Fibroblast of gingiva (primary cell): ENCODE measurements at regions not wholly inside any gene's neighbourhood (a gene's known extent, or its start where the extent isn't known, plus 50 kb on each side); places are given as distances from the start of the nearest gene placed in this dataset.
"Not testable (repeated sequence)": the region's sequence is repeated elsewhere in the genome, so short reads cannot be mapped to it uniquely, and the experiment has no call there.

Experiments
- DNase-seq: peaks from one replicate; pipeline ENCODE4 v3.0.0-alpha.2; 2011; ENCODE audit warnings: low read depth

DNA sequence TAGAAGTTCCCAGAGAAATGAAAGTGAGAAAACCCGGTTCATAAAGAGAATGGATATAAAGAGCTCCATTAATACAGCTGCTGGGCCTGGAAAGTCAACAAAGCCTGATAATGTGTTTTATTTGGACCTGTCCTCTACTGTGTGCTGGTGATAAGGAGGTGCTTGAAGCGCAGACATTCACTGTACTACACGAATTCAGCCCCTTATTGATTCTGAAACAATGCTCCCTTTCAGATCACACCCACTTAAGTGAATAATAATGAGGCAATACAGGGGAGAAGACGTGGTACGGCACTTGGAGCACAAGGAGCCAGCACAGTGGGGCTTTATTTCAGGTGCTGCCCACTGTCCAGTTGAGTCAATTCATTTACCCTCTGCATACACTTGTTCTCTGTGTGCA is 260.8 kb downstream of the FGFR2 start:
- no peak for DNase-seq

DNA sequence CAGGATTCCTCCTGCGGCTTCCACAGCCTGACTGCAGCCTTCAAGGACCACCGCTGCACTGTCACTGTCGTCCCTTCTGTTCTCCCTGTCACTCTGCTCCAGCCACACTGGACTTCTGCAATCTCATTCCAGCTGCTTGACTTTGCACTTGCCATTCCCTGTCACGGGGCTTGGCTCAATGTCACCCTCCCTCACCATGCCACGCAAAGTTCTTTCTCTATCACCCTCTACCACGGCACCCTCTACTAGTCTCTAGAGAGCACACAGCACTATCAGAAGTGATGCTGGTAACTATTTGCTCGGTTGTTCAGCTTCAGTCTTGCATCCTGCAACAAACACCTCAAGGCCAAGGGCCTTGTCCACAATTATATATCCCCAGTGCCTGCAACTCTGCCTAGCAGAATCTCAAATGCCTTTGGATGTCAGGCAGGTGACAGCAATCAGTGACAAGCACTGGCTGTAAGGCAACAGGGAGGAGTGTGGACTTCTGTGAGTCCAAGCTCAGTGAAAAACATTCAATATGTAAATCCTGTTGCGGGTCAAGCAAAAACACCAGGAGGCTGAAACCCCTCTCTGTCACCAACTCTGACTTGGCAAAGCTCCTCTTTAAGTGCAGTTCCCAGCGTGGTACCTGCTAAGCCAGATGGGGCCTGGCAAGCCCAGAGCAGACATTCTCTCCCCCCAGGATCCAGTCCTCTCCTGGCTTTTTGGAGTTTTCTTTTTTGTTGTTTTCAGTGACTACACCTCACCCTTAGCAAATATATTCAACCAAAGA is 259.9 kb downstream of the FGFR2 start:
- no peak for DNase-seq

DNA sequence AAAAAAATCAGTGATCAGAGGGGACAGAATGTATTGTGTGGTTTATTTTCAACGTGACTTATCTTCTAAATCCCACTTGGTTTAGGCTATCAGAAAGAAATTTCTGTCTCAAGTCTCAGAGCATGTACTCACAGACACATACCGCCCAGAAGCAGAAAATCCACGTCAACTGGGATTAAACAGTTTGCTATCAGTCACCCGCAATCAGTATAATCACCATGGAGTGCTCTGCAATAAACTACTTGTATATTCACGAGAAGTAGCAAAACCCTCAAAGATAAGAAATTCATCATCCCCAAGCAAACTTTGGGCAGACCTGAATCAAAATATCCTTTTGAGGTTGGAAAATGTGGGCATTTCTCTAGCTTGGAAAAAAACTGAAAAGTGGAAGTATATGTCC is 259.1 kb downstream of the FGFR2 start:
- DNase-seq = no peak

DNA sequence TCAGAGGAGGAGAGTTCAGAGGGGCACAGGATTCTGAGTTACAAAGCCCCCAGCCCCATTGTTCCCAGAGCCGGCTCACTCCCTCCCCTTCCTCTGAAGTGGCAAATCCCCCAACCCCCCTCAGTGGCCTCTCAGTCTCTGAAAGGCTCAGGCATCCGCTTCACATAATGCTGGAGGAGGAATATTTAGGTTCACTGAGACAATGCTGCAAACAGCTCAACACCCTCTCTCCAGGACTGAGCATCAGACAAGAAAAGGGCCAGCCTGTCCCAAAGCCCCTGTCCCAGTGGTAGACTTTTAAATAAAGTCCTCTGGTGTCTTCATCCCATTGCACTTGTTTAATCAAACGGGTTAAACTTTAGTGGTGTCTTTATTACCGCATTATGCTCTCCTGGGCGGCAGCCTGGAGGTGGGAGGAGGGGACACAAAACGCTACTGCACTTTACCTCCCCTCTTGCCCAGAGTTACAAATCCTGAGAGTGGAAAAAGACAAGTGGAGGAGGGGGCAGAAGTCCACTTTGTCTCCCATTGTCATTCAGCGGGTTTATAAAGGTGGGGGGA is 257.9 kb downstream of the FGFR2 start:
- DNase-seq = no peak

DNA sequence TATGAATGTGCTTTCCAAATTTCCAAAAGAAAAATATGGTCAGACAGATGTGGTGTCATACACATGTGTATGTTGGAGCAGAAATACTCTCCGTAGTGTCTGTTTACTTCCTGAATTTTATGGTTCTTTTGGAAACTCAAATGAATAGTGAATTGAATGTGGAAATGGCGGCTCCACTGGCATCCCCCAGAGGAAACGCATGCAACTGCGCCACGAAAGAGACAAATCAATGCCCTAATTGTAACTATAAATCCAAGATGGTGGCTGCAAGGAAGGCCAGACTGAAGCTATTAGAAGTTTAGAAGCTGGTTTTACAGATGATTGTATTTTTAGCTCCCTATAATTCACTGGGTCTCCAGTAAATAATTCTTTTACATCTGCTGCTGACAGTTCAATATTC is 246.7 kb downstream of the FGFR2 start:
- no peak for DNase-seq

DNA sequence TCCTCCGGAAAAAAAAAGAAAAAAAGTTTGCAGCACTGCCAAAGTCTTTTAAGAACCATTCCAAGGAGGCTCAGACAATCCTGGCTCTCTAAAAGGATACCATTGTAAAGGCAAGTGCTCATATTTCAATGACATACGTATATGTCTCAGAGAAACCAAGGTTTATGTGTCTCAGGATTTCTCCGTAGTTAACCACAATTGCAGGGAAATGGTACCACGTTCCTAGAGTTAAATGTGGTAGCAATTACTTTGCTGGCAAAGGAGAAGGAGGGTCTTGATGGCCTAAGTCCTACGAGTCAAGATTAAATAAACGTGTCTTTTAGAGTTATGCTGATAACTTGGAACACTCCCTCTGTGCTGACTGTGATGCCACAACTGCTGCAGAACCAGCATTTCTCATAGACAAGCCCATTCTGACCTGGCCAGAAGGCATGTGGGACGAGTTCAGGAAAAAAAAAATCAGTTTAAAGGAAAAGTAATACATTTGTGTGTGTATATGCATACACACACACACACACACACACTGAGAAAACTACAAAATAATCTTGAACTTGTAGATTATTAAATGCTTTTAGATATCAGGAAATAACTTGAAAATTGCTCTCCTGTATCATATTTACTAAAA is 245.9 kb downstream of the FGFR2 start:
- DNase-seq = no peak

DNA sequence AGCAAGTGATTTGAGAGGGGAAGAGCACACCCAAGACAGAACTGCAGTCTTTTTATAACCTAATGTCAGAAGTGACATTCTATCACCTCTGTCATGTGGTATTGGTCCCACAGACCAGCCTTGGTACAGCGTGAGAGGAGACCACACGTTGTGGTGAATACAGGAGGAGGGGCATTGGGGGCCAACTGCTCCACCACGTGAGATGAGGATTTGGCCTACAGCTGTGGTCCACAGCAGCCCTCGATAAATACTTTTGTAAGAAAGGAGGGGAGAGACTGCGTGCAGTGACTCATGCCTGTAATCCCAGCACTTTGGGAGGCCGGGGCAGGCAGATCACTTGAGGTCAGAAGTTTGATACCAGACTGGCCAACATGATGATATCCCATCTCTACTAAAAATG is 243.1 kb downstream of the FGFR2 start:
- no peak for DNase-seq

DNA sequence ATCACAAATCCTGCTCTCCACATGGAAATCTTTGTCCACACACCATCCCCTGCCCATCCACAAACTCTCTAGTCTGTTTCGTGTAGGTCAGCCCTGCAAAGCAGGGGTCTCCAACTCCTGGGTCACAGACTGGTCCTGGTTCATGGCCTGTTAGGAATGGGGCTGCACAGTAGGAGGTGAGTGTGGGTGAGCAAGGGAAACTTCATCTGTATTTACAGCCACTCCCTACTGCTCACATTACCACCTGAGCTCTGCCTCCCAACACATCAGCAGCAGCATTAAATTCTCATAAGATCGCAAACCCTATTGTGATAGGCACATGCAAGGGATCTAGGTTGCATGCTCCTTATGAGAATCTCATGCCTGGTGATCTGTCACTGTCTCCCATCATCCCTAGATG is 242.1 kb downstream of the FGFR2 start:
- no peak for DNase-seq

DNA sequence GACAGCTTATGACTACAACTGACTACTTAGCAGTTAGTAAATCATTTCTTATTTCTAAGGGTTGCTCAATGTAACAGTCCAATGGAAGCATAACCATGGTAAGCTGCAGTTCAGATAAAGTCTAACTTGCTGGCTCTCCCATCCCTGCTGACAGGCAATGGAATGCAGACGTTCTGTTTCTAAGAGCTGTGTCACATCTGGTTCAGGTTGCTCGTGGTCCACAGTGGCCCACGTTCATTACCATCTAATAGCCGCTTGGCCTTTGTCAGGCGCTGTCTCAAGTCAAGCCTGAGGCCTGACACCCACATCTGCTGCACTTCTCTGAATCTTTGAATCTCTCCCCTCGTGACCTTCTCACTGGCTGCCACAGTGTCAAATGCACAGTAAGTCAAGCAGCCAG is 240.8 kb downstream of the FGFR2 start:
- no peak for DNase-seq

DNA sequence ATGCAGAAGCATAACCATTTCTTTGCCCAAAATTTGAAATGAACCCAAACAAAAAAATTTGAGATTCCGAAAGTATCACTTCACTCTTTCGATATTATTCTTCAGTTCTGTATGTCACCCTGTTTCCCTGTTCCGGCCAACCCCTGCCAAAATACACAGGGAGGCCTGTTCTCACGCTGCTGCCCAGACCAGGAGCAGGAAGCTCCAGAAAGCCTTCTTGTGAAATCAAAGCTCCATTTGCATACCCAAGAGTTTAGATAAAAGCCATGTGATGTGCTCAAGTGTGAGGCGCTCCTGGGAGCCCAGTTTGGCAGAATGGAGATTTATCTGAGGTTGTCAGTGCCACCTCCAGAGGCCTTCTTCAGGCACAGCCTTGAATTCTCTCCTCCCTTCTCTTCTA is 236.2 kb downstream of the FGFR2 start:
- no peak for DNase-seq

DNA sequence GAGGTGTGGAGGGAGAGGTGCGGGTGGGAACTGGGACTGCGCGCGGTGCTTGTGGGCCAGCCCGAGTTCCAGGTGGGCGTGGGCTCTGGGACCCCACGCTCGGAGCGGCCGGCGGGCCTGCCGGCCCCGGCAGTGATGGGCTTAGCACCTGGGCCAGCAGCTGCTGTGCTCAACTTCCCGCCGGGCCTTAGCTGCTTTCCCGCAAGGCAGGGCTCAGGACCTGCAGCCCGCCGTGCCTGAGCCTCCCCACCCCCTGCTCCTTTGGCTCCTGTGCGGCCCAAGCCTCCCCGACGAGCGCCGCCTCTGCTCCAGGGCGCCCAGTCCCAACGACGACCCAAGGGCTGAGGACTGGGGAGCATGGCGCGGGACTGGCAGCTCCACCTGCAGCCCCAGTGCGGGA is 232.7 kb downstream of the FGFR2 start:
- no peak for DNase-seq

DNA sequence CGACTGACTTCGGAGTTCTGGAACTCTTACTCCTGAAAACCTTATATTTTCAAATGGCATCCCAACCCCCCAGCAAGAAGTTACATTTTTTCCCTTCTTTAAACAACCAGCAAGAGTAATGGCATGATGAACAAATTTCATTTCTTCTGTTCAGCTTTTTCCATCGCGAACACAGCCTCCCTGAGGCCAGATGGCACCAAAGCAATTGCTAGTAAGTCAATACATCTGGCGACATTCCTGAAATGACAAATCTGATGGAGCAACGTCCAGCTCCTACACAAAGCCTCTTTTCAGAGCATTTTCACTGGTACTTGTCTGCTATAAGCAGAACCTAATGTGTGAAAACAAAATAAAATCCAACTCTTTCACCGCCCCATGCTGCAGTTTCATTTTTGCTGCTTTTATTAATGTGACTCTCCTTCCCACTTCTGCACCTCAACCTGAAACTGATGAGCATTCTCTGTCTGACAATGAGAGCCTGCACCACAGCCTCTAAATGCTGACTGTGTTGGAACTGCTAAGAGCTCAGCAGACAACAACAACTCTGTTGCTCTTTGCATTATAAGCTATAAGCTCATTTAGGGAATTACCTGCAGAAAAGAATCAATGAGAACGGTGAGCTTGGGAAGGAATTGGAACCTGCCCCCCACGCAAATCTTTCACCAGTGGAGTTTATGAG is 229.8 kb downstream of the FGFR2 start:
- no peak for DNase-seq

DNA sequence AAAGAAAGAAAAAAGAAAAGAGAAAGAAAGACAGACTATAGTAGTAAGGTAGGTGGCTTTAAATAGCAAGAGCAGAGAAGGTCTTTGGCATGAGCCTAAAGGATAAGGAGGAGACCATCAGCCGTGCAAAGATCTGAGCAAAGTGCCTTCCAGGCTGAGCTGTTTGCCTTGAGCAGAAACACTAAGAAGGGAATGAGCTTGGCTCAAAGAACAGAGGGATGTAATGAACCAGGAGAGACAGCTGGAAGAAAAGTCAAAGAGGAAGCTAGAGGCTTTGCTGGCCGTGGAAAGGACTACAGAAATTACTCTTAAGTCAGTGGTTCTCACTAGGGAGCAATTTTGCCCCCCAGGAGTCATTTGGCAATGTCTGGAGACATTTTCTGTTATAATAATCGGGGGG is 228.6 kb downstream of the FGFR2 start:
- no peak for DNase-seq

DNA sequence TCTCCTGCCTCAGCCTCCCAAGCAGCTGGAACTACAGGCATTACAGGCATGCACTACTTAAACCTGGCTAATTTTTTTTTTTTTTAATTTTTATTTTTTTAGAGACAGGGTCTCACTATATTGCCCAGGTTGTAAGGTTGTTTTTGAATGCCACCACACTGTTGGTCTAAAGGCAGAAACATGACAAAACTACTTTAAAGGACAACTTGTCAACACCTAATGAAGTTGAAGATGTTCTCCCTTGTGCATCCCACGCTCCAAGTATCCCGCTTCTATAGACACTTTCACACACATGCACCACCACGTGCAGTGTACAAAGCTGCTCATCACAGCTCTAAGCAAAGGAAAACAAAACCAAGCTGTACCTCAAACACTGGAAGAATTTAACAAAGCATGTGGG is 226.4 kb downstream of the FGFR2 start:
- no peak for DNase-seq

DNA sequence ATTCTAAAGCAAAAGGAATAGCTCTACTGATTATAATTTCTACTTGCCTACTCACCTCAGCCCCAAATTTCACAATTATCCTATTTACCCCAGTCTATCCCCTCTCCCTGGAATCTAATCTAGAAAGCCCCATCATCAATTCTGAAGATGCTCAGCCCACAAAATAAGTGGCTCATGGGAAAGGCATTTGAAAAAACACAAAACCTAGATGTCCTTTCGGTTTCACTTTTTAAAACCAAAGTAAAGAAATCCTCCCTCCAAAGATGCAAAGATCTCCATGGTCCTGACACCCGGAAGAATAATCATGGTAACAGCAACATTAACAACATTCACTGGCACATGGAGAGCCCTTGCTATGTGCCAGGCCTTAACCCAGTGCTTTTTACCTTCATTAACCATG is 224.8 kb downstream of the FGFR2 start:
- no peak for DNase-seq

DNA sequence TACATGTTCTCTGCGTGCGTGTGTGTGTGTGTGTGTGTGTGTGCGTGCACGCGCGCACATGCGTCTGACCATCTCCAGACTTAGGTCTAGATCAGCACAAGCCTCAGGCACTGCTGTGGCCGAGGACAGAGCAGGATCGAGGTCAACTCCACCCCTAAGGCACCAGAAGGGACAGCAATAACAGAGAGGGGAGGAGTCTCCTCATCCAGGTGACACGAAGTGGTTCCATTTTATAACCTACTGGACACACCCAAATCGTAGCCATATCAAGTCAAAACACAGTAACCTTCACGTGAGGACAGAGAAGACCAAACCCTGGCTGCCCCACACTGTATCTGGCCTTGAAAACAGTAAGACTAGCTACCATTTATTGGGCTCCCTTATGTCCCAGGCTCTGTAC is 224.1 kb downstream of the FGFR2 start:
- DNase-seq = no peak

DNA sequence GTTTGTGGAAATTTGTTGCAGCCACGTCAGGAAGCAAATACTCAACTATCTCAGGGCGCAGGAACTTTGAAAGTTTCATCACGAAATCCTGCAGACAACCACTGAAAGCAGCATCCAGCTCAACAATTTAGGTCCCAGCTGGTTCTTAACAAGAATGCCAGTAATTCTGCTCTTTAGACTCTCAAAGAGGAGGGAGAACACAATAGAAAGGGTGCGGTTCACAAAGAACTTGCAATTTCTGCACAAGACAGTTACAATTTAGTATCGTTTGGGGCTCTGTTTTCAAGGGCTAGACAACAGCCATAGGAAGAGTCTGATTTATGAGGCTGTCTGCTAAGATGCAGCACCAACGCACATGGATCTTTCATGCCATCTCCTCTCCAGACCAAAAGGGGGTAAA is 223.1 kb downstream of the FGFR2 start:
- DNase-seq = no peak

DNA sequence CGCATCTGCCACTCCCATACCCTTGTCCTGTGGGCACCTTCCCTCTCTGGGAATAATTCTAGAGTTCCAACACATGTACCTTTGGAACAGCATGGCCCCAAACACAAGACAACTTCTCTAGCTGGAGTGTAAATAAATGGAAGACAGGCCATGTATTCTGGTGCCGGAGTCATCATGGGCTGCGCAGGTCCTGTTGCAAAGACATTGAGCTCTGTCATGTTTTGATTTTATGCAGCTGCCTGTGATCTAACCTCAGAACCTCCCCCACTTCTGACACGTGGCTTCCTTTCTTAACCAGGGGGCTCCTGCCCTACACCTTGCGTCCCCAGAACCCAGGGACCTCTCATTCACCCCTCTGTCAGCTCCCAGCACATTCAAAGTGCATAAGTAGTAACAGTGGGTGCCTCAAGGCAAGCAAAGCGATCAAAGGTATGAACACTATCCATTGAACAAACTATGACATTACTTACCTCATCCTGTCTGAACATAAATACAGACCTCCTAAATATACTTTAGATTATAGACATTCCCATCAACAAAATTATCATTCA is 219.9 kb downstream of the FGFR2 start:
- DNase-seq = no peak

DNA sequence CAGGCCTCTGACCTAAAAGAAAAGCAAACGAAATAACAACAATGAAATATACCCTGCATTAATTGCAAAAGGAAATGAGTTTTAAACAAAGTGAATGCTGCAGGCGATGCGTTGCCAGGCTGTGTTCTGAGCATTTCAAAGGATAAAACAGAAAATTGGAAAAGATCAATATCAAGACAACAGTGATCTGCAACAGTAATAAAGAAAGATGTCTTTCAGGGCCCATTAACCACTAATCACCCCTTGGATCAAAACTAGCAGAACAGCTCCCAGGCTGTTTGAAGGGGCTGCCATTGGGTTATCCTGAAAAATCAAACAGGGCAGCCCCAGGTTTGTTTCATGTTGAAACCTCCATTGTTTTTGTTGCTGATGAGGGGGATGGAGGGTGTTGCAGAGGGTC is 219.2 kb downstream of the FGFR2 start:
- no peak for DNase-seq

DNA sequence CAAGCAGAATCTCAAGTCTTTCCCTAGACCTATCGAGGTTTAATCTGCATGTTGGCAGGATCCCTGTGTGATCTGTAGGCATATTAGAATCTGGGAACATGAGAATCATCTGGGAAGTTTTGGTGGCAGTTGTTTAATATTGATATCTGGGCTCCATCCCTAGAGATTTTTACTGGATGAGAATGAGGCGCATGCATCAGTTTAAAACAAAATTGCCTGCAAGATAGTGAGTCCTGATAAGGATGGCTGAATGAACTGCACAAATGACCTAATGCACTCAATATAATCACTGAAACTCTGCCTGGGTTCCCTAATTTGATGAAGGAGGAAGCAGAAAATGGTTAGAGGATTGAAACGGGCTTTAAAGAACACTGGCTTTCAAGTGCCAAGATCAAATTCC is 218.0 kb downstream of the FGFR2 start:
- no peak for DNase-seq

DNA sequence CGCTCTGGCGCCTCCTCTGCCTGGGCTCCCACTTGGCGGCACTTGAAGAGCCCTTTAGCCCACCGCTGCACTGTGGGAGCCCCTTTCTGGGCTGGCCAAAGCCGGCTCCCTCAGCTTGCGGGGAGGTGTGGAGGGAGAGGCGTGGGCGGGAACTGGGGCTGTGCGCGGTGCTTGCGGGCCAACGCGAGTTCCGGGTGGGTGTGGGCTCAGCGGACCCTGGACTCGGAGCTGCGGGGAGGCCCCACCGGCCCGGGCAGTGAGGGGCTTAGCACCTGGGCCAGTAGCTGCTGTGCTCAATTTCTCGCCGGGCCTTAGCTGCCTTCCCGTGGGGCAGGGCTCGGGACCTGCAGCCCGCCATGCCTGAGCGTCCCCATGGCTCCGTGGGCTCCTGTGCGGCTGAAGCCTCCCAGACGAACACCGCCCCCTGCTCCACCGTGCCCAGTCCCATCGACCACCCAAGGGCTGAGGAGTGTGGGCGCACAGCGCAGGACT is 216.2 kb downstream of the FGFR2 start:
- DNase-seq = not testable (repeated sequence)

DNA sequence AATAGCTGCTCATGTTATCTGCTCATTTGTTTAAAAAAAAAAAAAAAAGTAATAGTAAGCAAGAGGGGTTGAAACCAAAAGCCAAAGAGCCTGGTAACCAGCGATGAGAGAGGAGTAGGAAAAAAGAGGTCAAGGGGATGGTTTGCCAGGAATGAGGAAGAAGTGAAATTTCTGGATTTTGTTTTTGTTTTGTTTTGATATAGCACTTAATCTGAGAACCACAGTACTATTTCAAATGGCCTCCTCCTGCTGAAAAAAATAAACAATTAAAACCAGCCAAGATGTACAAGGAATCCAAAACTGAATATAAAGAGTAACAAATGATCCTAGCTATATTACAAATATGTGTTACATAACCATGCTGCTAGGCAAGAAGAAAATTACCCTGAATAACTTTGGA is 213.1 kb downstream of the FGFR2 start:
- no peak for DNase-seq

DNA sequence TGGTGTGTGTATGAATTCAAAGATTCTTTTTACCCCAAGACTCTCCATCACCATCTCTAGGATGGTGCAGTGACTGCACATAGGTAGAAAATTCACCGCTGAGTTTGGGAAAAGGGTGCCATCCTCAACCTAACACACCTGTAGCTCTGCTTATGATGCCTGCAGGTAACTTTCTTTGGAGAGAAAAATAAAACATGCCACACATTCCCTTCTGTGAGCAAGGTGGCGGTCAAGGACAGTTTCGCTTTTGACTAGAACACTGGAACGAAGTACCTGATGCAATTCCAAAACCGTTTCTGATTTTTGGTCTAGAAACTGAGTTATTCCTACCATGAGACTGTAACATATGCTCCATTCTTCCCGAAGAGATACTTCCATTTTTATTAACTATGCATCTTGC is 205.6 kb downstream of the FGFR2 start:
- no peak for DNase-seq
